COLO668 (cell line): ENCODE measurements at regions not wholly inside any gene's neighbourhood (a gene's known extent, or its start where the extent isn't known, plus 50 kb on each side); places are given as distances from the start of the nearest gene placed in this dataset.
"Not testable (repeated sequence)": the region's sequence is repeated elsewhere in the genome, so short reads cannot be mapped to it uniquely, and the experiment has no call there.

Experiments used
- DNase-seq: peaks from one replicate; lab custom pipeline; 2025; ENCODE audit not compliant: unreplicated experiment; lab: John Stamatoyannopoulos, UW

GRCh38 chr12:33817713-33818112, 204.6 kb upstream of the ALG10 start:
- no peak for DNase-seq

- no peak for DNase-seq
These were observed 204.0 kb upstream of the ALG10 start for GRCh38 chr12:33818313-33818712.

GRCh38 chr12:33825442-33825841, 196.9 kb upstream of the ALG10 start:
- no peak for DNase-seq

GRCh38 chr12:33825986-33826602, 196.2 kb upstream of the ALG10 start:
- DNase-seq: no peak

- no peak for DNase-seq
These were observed 194.0 kb upstream of the ALG10 start for GRCh38 chr12:33828326-33828725.

GRCh38 chr12:33830070-33830469, 192.2 kb upstream of the ALG10 start:
- no peak for DNase-seq

GRCh38 chr12:33832900-33833299, 189.4 kb upstream of the ALG10 start:
- no peak for DNase-seq

- DNase-seq: no peak
These were observed 187.6 kb upstream of the ALG10 start for GRCh38 chr12:33834672-33835071.

- no peak for DNase-seq
These were observed 145.7 kb upstream of the ALG10 start for GRCh38 chr12:33876618-33877017.

- no peak for DNase-seq
These were observed 129.9 kb upstream of the ALG10 start for GRCh38 chr12:33892425-33892824.

- DNase-seq: not testable (repeated sequence)
These were observed 101.8 kb upstream of the ALG10 start for GRCh38 chr12:33920460-33920859.

GRCh38 chr12:33926095-33926494, 96.2 kb upstream of the ALG10 start:
- no peak for DNase-seq

- not testable (repeated sequence) for DNase-seq
These were observed 84.6 kb upstream of the ALG10 start for GRCh38 chr12:33937669-33938068.

GRCh38 chr12:33942172-33942571, 80.1 kb upstream of the ALG10 start:
- DNase-seq: no peak

- no peak for DNase-seq
These were observed 77.4 kb upstream of the ALG10 start for GRCh38 chr12:33944703-33945437.

- DNase-seq: no peak
These were observed 76.9 kb upstream of the ALG10 start for GRCh38 chr12:33945438-33945784.

- not testable (repeated sequence) for DNase-seq
These were observed 56.1 kb upstream of the ALG10 start for GRCh38 chr12:33966219-33966618.

GRCh38 chr12:33967760-33968159, 54.5 kb upstream of the ALG10 start:
- DNase-seq: no peak
